Left ventricle myocardium superior (tissue), 1 donor: ENCODE measurements at regions not wholly inside any gene's neighbourhood (a gene's known extent, or its start where the extent isn't known, plus 50 kb on each side); places are given as distances from the start of the nearest gene placed in this dataset.
A peak's percentile ranks its signal among the peaks of the same experiment; 100 is the strongest.

ENCODE experiments used
- ATAC-seq: fragments of 200-7000 bp; cut with Tn5 transposase; one replicate; pipeline ENCODE4 v1.9.1; 2020; ENCODE audit warnings: mild to moderate bottlenecking, moderate library complexity
- DNase-seq: peaks from one replicate; pipeline ENCODE4 v3.0.0-alpha.2; 2020
- intact Hi-C: fragments of 100-400 bp; cut with micrococcal nuclease; formaldehyde crosslinking; loops from one replicate; pipeline ENCODE4 v1.11.0; 2022
- donor health status: DM: no; HTN: yes; CAD: no; lungs with severe emphysema.

DNA sequence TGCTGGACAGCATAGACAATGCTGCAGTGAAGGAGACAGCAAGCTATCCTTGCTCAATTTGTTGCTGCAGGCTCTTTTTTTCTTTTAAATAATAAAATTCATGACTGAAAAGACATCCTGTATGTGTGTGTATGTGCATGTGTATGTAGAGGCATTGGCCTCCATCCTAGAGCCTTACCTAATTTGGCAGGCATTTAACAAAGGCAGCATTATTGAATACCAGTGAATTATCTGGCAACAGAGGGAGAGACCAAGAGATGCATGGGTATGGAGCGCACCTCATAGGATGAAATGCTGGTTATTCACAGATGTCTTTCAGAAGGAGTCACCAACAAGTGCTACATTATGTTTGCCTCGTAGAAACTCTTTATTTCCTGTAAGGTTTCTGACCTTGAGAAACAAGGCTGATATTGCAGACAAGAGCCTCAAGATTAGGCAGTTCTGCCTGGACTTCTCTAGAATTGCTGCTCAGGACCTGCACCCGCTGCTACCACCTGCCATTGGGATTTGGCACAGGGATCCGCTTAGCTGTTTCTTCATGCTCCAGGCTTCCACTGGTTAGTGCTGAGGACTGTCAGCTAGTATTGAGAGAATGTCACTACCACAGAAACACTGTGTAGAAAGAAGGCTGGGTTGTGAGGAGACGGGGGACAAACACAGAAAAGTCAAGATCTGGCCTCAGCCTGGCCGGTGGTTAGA lies 247.7 kb upstream of the RFX3 start:
- DNase-seq (no peak), ATAC-seq (no peak)
- intact Hi-C loops = no loop called here

DNA sequence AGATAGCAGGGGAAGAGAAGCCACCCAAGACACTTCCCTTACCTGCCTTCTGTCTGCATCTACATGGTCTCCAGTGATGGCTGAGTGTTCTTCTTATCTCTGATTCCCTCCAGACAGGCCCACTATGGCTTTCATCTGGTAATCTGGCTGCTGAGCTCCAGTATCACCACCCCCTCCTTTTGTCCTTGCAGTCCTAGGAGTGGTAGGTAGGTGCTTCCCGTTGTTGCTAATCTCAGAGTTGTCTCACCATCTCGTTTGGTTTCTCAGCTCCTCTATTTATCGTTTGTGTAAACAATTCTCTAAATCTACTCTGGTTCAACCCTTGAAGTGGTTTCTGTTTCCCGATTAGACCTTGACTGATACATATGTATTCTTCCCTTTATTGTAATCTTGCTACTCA lies 243.8 kb upstream of the RFX3 start:
- no peak for ATAC-seq

DNA sequence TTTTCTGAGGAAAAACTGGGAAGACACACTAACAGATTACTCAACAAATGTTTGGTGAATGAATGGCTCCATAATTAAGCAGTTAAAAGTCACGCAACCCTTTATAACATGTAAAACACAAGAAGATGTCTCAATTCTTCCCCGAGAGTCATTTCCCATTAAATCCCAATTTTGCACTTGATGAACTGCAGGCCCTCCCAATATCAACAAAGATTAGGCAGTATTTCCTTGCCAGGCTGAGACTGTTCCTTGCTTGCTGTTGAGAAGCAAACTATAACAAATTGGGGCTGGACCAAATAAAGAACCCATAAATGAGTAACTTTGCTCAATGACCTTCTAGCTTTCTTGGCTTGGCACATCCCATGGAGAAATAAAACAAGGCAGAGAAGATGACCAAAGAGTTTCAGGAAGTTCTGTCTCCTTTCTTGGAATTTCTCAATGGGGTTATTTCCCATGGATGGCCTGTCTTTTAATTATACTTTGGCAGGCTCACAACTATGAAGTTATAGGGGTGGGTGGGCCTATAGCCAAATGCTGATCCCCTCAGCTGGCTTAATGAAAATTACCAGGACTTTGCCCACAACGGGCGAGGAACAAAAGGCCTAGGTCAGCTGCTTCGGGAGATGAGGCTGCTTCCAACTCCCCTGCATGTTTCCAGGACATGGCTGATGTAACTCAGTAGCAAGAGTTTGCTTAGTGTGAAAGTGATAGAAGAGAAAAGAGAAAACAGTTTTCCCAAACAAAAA lies 243.1 kb upstream of the RFX3 start:
- ATAC-seq (peak; percentile 64), DNase-seq (no peak)
- intact Hi-C loops = no loop called here

More for the DNA sequence above, 243.8 kb upstream of the RFX3 start:
- intact Hi-C loops = no loop called here
- no peak for DNase-seq

DNA sequence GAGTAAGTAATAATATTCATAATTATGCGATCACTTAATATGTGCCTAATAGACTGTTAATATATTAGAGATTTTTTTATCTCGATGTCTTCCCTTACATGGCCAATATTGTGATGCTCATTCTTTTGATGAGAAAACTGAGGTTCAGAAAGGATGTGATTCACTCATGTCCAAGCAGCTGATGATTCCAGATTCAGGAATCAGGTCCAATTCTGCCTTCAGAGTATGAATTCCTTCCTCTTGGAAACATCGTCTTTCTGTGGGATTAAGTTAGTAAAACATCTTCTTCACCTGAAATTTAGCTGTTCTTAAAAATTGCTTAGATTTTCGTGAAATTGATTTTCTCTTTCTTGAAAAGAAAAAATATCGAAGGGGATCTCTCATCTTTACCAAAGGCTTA lies 242.5 kb upstream of the RFX3 start:
- no peak for DNase-seq
- ATAC-seq = no peak
- intact Hi-C loops = no loop called here

DNA sequence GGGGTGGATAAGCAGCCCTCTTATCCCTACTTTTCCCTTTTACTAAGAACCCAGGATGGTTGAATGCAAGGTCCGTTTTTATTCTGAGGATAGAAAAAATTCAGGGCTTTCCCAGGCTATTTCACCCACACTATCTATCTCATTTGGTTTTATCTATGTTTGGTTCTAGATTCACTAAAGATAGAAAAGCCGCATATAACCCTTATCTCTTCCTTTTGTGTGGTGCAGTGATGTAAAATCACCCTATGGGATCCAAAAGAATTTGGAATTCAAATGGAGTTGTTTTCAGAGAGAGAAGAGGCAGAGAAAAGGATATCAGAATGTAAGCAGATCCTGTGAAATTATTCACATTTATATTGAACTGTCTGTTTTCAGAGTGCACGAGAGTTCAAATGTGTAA lies 236.3 kb upstream of the RFX3 start:
- intact Hi-C loops = no loop called here
- no peak for DNase-seq
- ATAC-seq = no peak

DNA sequence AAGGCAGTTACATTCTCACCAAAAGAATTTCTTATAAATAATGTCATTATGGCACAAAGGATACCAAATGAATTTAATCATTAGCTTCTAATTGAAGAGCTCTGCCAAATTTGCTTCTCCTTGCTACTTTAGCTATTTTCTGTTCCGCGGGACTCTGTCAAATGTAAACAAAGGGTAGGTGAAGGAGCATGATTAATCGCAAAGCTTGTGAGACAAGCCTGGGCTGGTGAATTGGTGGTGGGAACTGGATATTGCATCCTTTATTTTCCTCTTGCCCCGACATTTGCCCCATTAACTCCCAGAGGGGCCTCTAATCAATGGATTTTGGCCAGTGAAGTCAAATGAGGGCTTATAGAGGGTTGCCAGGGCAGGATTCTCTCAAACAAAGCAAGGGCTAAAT lies 234.2 kb upstream of the RFX3 start:
- no peak for DNase-seq
- intact Hi-C loops = no loop called here
- ATAC-seq = no peak

DNA sequence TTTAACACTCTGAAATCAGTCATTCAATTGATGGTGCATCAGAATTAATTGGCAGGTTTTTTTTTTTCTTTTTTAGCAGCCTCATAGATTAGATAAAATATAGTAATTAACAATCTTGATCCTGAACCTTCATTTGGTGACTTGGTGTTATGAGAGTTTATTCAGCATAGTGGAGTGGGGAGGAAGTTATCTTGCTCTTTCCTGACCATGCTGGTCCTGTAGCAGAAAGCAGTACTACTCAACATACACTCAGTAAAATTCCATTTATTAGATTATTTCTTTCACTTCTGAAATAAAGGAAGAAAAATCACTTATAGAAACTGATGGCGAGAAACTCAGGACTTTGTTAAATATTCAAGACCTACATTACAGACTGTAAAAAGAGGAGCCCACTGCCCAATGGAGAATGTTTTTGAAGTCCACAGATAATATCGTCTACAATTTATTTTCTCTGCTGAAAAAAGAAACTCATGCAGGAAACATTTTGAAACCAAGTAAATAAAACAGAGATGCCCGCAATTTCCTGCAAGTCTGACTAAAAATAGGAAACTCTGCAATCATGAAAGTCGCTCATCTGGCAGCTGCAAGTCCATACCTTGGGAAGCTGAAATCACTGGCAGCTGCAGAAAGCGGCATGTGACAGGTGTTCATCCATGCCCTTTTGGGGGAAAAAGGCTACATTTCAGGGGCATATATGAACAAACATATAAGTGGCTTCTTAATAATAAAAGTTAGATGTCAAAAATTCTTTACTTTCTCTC lies 233.2 kb upstream of the RFX3 start:
- DNase-seq (no peak), ATAC-seq (no peak)
- intact Hi-C loops = no loop called here

DNA sequence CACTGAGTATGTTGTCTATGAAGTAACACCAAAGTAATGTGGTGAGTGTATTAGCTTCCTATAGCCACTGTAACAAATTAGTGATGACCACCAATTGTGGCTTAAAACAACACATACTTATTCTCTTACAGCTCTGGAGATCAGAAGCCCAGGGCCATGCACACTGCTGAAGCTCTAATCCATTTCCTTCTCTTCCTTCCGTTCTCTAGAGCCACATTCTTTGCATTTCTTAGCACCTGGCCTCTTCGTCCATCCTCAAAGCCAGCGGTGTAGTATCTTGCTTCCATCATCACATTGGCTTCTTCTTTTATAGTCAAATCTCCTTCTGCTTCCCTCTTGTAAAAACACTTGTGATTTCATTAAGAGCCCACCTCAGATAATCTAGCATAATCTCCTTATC lies 230.3 kb upstream of the RFX3 start:
- intact Hi-C loops = no loop called here
- DNase-seq (no peak), ATAC-seq (no peak)

DNA sequence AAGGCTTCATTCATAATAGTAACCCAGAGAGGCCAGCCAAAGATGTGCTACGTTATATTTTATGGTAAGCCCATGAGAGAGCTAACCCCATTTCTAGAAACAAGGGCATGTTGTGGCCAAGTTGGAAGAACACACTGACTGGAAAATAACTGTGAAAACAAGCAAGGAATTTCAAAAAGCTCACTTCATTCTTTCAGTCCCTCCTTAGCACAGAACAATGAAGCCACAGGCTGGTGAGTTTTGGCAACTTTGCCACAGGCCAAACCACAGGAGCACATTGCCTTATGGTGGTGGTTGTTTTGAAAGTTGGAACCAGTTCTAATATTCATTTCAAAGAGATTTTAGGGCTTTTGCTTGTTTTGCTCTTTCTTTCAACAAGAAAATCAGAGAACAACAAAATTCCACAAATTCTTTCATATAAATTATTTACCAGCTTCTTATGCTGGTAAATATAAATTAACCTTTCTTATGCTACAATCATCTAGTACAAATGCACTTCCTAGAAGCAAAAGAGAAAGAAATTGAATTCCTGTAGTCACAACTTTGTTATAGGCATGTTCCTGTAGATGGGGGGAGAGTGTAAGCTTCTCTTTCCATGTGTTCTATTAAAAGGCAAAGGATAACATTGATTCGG lies 225.4 kb upstream of the RFX3 start:
- intact Hi-C loops = no loop called here
- ATAC-seq = no peak
- DNase-seq = no peak

DNA sequence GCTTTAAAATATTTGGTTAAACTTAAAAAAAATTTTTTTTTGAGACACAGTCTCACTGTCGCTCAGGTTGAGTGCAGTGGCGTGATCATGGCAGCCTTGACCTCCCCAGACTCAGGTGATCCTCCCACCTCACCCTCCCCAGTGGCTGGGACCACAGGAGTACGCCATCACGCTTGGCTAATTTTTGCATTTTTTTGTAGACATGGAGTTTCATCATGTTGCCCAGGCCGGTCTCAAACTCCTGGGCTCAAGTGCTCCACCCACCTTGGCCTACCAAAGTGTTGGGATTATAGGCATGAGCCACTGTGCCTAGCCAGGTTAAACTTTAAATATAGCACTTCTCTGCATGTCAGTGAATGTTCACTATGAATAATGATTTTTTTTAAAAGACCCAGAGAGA lies 224.5 kb upstream of the RFX3 start:
- intact Hi-C loops = no loop called here
- ATAC-seq (no peak), DNase-seq (no peak)

DNA sequence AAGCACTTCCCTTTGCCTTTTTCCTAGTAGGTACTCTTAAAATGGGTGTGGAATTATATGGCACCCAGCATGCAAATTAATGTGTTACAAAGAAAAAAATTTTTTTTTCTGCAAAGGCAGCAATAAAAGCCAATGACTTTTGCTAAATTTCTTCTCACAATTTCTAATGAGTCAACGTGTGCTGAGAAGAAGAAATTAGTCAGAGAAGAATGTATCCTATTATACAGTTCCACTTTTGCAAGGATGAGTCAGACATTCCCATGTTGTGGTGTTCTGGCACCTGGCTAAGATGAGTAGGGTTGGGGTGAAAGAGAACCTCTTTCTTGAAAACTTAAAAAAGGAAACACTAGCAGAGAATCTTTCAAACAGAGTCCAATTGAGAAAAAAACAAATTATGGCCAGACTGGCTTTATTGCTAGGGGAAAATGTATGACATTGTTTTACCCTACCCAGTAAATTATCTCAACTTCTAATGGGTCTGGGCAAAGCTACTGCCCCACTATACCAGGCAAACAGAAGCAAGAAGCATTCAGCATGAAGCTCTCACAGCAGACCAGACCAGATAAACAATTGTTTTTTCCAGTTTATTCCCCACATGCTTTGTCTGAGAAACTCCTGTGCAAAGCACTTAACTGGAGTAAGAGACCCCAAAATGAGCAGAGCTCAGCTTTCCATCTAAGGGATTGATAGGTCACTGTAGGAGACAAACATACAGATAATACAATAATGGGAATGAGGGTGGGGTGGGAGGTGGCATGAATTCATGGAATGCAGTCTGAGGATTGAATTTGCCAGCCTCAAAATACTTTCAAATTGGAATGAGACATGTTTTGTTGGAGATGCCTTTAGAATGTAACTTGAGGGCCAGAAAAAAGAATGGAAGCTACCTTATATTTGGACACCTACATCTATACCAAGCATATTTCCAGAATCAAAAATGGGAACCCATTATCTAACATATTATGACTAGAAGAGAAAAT lies 220.8 kb upstream of the RFX3 start:
- no peak for DNase-seq
- intact Hi-C loops = no loop called here
- ATAC-seq = no peak

DNA sequence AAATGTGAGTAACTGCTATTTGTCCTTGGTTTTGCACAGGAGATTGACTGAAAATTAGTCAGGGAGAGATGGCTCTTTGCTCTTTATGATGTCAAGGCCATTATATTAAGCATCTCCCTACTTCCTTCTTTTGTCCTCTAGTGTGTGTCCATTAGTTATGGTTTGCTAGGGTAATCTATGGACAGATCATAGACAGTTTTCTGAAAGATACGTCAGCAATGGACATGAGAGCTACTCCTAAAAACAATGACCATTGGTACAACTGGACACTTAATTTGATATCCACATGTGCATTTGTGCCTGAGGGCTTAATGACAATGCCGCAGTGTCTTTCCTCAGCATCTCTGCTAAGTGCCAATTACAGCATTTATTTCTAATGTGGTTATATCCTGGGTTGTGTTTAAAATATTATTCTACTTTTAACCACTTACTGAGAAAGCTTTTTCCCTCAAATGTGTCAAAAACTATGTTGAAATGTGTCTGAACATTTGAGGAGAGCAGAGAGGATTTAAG lies 218.2 kb upstream of the RFX3 start:
- intact Hi-C loops = no loop called here
- ATAC-seq (no peak), DNase-seq (no peak)

DNA sequence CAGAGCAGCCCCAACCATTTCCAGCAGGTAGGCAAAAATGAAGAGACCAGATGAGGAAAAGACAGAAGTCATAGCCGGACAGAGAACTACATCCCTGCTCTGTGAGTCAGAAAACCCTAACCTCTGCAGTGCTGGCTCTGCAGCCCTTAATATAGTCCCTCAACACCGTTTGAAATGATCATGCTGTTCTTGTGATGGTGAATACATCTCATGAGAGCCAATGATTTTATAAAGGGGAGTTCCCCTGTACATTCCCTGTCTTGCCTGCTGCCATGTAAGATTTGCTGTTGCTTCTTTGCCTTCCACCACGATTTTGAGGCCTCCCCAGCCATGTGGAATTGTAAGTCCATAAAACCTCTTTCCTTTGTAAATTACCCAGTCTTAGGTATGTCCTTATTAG lies 216.8 kb upstream of the RFX3 start:
- DNase-seq (no peak), ATAC-seq (no peak)
- intact Hi-C loops = no loop called here

DNA sequence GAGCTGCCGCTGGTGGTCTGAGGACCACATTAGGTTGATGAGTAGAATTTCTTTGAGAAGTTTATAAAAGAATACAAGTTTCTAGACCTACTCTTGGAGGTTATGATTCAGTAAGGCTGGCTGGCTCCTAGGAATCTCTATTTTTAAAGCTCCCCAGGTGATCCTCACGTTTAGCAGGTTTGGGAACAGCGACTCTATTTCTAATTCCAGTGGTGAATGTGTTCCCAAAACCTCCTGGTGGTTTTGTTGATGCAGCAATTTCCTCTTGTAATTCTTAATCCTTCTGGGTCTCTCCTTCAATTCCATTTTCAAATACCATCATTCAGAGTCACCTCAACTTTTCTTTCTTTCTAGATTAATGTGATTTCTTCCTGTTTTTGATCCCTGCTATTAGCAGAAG lies 215.9 kb upstream of the RFX3 start:
- DNase-seq (no peak), ATAC-seq (no peak)
- intact Hi-C loops = no loop called here

DNA sequence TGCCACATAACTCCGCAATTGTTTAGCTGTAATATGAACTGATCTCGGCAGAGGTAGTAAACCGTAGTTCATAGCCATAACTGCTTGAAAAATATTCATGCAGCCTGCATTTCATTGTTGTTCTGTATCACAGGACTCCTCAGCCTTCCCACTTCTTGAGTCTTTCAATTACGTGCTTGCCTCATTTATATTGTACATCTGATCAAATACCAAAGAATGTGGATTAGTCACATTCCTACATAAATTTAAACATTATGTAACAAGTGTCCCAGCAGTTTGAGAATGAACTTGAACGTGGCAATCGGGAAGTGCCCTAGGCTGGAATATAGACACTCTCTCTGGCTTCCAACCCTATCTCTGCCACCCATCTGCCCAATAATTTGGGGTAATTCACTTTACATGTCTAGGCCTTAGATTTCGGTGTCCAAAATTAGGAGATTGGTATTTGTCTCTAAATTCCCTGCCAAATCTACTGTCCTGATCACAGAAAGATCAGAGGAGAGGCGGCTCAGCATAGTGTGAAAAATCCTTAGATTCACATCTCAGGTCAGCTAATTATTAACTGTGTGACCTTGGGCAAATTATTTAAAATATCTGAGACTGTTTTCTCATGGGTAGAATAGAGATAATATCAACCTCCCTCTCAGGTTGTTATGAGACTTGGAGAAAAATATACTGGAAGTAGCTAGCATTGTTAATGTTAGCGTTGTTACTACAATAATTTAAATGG lies 215.1 kb upstream of the RFX3 start:
- DNase-seq (no peak), ATAC-seq (no peak)
- intact Hi-C loops = no loop called here

DNA sequence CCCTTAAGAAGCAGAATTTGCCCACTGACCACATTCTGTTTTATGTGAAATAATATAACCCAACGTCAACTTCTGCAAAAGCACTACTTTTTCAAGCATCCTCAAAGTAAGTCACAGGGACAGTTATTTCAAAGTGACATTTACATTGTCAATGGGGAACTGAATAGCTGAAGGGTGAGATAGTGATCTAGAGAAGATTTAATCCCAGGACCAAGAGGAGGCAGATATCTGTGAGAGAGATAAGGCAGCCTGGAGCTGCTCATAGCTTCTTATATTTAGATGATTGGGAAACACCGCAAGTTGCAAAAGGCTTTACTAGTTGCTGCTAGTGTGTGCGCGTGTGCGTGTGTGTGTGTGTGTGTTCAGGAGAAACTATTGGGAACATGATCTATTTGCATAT lies 210.4 kb upstream of the RFX3 start:
- ATAC-seq (no peak), DNase-seq (no peak)
- intact Hi-C loops = no loop called here

DNA sequence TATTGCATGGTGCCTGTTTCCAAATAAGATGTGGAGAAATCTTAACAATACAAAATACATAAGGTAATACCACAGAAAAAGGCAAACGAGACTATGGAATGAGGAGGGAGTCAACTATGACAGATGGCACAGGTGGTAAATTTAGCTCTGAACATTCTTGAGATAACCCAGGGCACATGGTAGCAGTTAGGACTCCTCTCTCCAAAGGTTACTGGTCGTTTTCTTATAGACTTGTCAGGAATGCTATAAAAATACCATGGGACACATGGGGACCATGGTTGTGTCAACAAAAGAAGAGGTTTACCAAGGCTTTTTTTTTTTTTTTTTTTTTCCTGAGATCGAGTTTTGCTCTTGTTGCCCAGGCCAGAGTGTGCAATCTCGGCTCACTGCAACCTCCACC lies 209.4 kb upstream of the RFX3 start:
- no peak for ATAC-seq
- intact Hi-C loops = no loop called here

More for the DNA sequence above, 209.4 kb upstream of the RFX3 start:
- DNase-seq = no peak
